HG02852 (cell line): ENCODE measurements at regions not wholly inside any gene's neighbourhood (a gene's known extent, or its start where the extent isn't known, plus 50 kb on each side); places are given as distances from the start of the nearest gene placed in this dataset.
"Not testable (repeated sequence)": the region's sequence is repeated elsewhere in the genome, so short reads cannot be mapped to it uniquely, and the experiment has no call there.

Experiments
- ATAC-seq: cut with Tn5 transposase; IDR thresholded peaks from one replicate; pipeline ENCODE4 v1.9.1; 2021; ENCODE audit warnings: mild to moderate bottlenecking, moderate library complexity; ENCODE audit not compliant: unreplicated experiment

DNA sequence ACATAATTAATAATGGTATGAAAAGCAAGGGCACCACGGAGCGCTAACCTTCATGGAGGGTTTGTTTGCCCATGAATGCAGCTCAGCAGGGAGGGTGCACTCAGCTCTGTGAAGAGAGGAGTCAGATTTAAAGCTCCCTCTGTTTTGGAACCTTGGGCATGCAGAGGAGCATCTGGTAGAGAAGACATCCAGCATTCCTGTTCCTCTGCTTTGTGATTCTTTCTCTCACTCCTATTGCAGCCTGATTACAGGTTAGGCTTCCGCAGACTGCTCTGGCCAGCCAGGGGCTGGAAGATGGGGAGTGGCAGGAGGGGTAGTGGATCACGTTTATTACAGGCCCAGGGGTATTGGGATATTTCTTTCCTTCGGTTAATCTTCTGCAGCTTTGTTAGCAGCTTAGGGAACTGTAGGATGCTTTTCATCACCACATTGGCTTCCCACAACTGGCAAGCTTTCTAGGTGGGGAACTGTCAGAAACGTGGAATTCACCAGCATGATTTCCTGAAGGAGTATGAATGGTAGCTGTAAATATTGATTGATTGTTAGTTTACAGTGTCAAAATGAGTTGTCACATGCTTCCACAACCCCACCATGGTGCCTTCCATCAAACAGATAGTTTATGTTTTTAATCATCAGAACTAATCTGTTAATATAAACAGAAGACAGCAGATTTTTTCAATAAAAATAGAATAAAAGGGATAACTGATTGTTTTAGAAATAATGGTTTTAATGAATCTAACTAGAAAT, 201.1 kb downstream of the VAPA start:
- no peak for ATAC-seq

DNA sequence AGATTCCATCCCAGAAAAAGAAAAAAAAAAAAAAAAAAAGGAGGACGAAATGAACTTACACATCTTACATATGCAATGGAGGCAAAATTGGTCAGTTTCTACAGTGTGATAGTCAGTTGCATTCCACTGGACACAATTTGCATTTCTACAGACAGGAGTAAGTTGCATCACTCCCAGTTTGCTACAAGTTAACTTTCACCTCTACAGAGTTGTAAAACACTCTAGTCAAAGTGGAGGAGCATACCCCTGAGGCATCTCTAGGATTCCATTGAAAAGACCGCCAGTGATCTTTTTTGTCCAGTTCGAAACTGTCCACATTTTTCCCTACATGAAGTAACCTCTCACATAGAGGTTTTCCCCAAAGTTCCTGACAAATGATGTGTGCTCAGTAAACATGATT, 202.8 kb downstream of the VAPA start:
- ATAC-seq, result no peak

DNA sequence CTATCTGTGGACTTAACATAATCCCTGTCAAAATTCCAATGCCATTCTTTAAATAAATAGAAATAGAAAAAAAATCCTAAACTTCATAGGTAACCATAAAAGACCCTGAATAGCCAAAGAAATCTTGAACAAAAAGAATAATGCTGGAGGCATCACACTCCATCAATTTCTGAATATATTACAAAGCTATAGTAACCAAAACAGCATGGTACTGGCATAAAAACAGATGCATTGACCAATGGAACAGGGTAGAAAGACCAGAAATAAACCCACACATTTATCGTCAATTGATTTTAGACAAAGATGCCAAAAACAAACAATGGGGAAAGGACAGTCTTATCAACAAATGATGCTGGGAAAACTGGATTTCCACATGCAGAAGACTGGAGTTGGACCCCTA, 205.7 kb downstream of the VAPA start:
- ATAC-seq, result no peak

DNA sequence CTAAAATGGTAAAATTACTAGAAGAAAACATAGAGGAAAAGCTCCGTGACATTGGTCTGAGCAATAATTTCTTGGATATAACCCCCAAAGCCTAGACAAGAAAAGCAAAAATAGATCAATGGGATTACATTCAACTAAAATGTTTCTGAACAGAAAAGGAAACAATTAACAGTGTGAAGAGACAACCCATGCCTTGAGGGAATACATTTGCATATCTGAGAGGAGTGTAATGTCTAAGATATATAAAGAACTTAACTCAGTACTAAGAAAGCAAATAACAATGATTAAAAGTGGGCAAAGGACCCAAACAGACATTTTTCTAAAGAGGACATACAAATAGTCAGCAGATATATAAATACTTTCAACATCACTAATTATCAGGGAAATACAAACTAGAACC, 206.2 kb downstream of the VAPA start:
- no peak for ATAC-seq

DNA sequence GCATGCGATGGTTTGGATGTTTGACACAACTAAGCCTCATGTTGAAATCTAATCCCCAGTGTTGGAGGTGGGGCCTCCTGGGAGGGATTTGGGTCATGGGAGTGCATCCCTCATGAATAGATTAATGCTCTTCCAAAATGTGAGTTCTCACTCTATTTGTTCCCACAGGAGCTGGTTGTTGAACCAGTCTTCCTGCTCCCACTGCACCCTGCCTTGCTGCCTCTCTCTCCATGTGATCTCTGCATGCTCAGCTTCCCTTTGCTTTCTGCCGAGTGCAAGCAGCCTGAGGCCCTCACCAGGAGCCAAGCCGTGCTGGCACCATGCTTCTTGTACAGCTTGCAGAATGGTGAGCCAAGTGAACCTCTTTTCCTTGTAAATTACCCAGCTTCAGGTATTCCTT, 206.8 kb downstream of the VAPA start:
- no peak for ATAC-seq

DNA sequence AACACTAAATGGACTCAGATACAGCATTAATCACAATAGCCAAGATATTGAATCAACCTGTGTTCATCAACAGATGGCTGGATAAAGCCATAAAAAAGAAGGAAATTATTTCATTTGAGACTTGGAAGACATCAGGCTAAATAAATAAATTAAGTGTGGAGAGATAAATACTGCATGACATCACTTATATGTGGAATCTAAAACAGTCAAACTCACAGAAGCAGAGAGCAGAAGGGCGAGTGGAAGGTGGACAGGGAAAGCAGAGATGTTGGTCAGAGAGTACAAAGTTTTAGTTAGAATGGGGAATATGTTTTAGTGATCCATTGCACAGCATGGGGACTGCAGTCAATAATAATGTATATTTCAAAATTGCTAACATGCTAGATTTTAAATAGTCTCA, 207.2 kb downstream of the VAPA start:
- ATAC-seq, result no peak

DNA sequence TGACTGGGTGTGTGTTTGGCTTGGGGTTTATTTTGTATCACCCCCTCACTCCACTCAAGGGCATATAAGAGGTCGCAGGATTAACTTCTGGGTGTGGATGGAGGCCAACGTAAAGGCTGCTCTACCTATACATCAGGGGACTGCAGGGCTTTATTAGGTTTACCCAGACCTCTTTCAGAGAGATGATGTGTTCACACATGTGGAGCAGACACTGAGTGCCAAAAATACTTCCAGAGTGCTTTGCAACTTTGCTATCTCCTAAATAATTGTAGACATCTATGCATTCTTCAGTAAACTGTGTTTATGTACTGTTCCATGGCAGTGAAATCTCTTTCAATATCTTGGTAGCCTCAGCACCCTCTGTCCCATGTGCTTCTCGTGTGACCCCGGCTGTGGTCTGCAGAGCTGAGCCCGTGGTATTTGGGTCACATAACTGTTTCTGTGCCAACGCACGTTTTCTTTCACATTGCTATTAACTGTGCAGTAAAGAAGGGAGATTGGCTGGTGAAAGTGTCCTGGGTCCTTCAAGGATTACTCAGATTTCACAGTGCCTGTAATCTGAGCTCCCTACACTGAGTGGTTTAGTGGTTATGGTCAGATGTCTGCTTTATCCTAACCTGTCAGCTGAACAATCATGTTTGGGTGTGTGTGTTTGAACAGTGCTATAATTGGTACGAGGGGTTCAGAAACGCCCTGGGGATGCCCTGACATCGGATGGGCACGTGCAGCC, 208.1 kb downstream of the VAPA start:
- ATAC-seq, result no peak

DNA sequence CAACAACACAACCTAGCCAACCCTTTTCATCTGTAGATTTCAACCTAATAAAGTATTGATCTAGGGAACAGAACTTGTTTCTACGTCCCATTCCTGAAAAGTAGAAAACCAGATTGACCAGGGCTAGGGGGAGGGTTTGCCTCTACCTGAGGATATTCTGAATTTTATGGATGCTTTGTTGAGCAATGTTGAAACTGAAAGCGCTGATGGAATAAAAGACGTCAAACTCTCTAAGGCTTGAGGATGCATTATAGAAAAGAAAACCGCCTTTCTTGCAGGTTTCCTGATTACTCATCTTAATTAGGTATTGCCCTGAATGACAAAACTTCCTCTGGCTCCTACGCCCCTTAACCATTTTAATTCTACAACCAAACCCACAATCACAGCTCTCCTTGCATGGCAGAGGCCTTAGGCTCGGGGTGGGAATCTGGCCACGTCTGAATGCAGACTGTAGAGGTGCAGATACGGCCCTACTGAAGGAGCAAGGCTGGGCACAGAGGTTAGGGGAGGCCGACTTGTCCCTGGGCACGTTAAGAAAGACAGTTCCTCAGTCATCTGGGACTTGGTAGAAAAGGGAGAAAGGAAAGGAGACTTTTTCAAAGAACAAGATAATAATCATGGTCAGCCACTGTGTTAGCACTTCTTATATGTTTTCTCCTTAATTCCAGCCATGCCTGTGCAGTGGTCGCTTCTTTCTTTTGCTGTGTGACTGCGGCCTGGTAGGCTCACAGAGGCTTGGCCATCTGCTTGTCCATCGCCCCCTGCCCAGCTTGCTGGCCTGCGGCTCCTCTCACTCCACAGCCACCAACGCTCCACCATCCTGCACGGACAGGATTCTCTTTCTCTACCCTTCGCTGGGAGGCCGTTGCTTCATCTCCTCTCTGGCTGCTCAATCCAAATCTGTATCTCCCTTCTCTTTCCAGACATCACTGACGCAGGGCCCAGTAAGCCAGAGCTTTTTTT, 209.5 kb downstream of the VAPA start:
- ATAC-seq, result no peak

DNA sequence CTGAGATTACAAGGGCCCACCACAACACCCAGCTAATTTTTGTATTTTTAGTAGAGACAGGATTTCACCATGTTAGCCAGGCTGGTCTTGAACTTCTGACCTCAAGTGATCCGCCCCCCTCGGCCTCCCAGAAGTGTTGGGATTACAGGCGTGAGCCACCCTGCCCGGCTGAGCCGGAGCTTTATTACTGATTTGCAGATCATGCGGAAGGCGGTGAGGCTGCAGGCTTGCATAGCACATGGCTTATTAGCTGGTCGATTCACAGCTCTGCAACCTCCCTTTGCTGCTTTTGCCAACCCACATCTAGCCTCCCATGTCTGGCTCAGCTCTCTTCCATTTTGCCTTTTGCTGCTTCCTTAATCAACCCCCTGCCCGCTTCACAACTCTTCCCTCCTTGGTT, 210.3 kb downstream of the VAPA start:
- no peak for ATAC-seq

DNA sequence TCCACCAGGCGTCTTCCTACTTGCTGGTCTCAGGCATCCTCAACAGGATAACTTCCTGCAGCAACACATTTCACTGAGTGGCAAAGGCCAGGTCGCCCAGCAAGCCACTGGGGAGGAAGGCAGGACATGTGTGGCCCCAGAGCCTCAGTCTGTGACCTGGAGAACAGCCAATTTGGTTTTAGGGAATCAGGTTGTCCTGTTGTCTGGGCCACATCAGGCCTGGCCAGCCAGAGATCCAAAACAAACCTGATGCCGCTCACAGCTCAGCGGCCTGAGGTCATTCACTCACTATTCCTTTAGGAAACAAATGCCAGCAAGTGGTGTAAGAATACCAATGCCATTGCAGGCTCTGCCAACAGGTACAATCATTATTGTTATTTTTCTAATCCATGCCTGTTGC, 210.7 kb downstream of the VAPA start:
- no peak for ATAC-seq

DNA sequence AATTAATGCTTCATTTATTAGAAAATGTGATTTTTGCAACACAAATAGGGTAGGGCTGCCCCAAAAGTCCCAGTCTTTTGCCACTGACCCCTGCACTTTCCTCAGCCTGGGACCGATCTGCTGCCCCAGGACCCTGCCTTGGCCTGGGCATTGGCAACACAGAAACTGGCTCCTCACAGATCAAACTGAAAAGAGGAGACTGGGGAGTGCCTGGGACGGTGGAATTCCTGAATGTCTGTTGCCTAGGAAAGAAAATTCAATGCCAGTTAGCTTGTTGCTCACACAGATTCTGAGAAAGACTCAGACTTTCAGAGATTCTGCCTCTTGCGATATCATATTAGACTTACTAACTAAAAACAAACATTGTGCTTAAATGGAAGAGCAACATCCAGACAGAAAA, 211.2 kb downstream of the VAPA start:
- no peak for ATAC-seq

DNA sequence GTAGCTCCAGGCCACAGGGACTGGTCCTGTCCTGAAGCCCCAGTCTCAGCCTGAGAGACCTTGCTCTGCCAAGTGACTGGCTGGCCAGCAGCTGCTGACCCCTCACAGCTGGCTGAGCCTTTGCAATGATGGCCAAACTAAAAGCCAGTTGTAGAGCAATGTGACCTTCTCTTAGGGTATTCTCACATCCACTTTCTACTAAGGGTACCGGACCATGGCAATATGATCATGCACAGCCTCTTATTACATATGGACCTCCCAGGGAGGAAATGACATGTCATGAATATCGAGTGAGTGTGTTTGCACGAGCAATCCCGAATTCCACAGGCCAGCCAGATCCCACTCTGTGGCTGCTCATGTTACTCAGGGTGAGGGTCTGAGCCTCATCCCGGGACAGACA, 213.9 kb downstream of the VAPA start:
- no peak for ATAC-seq

DNA sequence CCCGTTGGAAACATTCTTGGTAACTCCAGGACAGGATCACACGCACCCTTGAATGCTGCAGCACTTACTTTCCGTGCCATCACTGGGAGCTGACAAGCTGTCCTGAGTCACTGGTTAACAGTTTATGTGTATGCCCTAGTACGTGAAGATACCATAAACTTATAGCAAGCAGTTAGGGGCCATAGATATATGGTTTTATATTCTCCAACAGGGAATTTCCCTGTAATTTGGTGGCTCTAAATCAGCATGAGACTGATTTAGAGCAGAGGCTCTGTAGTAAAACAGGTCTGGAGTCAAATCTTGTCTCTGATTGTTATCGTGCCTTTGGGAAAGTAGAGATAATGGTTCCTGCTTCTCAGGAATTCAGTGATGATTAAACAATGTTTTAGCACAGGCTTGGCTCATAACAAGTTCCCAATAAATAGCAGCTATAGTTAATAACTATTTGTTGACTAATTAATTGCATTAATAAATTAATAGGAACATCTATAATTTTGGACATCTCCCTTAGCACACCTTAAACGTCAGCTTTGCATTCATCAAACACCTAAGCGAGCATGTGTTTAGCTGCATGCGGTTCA, 215.2 kb downstream of the VAPA start:
- ATAC-seq, result no peak

DNA sequence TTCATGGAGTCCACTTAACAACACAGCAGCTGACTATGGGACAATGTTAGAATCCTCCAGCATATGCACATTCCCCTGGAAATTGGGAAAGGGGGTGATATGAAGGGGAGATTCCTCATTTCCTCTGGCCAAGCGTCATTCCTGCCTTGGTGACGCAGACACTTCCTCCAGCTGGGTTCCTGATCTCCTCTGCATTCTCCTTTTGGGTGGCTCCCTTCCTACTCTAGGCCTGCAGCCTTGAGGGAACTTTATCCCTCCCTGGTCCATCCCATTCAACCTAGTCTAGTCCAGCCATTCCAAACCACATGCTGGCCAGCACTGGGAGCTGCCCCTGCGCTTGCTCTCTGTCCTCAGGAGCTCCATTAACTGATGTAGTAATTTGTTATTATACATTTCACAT, 216.8 kb downstream of the VAPA start:
- ATAC-seq, result no peak

DNA sequence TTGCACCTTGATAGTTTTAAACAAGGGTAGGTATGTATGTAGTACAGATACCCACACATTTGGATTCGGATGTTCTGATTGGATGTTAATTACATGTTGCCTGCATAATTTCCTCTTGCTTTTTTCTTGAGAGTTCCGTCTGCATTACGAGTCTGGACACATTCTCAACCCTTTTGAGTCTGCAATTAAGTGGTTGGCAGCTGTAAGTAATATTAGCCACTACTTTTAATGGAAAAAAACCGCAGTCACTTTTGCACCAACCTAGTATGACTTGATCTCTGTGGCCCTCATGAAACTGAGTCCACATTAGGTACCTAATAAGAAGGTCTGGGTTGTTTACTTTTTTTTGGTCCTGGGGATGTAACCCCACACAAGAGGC, 217.3 kb downstream of the VAPA start:
- ATAC-seq, result no peak

DNA sequence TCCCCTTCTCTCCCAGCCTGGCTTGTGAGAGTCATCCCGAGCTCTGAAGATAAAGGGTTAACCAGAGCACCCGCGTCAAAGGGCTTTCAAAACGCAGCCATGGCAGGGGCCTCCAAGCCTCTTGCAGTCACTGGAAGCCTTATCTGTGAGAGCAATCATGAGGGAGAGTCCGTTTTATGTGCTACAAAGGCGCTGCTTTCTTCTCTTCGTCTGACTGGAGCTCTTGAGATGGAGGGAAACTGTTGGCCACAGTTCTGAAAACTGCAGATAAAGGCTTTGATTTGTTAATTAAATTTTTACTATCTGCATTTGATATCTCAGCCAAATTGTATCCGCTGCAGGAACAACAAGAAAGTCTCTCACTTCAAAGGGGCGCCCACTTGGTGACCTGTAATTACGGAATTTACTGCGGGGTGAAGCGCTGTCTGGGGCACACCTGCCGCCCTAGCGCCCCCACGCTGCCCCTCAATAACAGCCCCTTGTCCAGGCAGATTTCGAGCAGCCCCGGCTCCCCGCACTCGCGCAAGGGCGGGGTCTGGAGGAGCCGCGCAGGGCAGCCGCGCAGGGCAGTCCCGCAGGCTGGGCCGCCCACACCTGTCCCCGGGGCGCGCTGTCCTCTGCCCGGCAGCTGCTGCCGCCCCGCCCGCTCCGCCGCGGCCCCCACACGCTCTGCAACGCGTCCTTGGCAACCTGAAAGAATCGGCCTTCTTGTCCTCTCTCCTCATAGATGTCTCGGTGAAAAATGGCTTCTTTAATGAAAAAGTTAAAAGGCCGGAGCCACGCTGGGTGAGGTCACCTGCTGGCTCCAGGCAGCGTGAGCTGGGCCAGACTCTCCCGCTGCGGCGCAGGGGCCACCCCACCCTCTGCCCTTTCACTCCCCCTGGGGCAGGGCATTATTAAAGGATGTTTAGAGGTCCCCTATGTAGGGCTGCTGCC, 217.9 kb downstream of the VAPA start:
- no peak for ATAC-seq

DNA sequence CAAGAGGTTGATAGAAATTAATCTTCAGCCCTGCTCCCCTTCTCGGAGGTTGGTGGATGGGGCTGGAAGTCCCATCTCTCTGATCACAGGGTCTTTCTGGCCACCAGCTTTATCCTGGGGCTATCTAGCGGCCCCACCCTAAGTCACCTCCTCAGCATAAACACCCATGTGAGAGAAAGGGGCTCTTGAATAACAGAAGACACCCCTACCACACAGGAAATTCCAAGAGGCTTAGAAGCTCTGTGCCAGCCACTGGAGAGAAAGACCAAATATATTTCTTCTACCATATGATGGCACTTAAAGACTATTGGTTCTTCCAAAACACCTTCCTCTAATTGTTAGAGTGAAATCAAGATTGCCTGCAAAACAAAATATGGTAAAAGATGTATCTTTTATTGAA, 219.7 kb downstream of the VAPA start:
- no peak for ATAC-seq

DNA sequence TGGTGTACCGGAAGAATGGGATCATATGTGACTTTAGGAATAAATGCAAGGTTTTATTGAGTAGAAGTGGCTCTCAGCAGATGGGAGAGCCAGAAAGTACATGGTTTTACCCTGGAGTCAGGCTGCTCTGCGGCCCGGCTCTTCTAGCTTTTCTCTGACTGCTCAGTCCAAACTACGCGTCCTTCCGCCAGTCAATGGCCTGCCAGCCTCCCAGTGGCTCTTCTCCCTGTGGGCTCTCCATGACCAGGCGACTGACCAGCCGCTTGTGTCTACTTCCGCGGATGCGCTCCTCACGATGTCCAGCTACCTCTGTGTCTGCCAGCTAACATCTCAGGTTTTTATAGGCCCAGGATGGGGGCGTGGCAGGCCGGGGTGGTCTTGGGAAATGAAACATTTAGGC, 220.4 kb downstream of the VAPA start:
- ATAC-seq, result no peak

DNA sequence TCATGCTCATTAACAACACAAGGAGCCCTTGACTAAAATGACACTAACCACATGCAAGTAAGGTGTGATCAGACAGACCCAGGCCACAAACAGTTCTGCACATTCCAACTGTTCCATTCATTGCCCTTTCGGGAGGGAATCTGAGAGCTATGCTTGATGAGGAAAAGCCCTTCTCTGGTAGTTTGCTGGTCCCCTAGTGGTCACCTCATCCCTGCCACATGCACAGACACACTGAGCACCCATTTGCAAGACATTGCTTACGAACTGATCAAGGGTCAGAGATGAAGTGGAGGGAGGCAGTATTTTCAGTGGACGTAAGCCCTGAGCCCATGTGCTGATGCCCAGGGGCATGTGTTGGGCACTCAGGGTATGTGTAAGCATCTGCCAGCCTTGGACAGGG, 220.9 kb downstream of the VAPA start:
- not testable (repeated sequence) for ATAC-seq

DNA sequence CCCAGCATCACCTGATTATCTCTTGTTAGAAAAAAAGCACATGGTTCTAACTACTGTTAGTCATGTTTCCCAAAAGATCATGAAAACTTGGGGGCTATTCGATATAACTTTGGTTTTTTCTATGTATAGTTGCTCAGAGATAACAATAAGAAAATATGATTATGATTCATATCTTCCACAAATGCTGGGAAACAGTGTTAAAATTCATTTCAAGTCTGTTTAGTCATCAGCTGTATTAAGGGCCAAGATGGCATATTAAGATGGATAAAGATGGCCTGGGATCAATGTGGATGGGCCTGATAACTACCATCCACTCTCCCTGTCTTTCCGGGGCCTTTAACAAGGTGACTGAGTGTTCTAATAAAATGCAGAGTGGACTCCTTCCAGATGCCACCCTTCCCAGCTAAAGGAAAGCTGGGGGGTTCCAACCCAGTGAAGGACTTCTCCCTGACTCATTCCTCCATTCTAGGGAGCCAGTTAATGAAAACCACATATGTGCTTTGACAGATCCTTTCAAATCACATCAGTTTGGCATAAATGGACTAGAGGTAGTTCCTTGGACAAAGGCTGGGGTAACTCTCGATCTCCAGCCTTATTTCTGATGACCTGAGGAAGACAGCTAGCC, 221.6 kb downstream of the VAPA start:
- no peak for ATAC-seq
